B cell (primary cell): ENCODE measurements at regions not wholly inside any gene's neighbourhood (a gene's known extent, or its start where the extent isn't known, plus 50 kb on each side); places are given as distances from the start of the nearest gene placed in this dataset.

Experiments used
- CTCF ChIP-seq: fragments of 200-600 bp; IDR thresholded peaks from one replicate; pipeline ENCODE4 v1.8.0; 2022; ENCODE audit warnings: antibody characterized with exemption, mild to moderate bottlenecking
- EZH2 ChIP-seq: IDR thresholded peaks from 2 replicates; pipeline ENCODE4 v1.6.1; 2012; ENCODE audit warnings: borderline replicate concordance, low read depth, mild to moderate bottlenecking, moderate library complexity, low read length; ENCODE audit not compliant: insufficient read depth, poor library complexity, severe bottlenecking

- TF ChIP-seq CTCF, result no peak
- no peak for TF ChIP-seq EZH2
Measured at GRCh38 chr2:34025196-34025595, 426.1 kb upstream of the FAM98A start.
